ENCODE measurements at regions not wholly inside any gene's neighbourhood (a gene's known extent, or its start where the extent isn't known, plus 50 kb on each side); places are given as distances from the start of the nearest gene placed in this dataset.

DNA sequence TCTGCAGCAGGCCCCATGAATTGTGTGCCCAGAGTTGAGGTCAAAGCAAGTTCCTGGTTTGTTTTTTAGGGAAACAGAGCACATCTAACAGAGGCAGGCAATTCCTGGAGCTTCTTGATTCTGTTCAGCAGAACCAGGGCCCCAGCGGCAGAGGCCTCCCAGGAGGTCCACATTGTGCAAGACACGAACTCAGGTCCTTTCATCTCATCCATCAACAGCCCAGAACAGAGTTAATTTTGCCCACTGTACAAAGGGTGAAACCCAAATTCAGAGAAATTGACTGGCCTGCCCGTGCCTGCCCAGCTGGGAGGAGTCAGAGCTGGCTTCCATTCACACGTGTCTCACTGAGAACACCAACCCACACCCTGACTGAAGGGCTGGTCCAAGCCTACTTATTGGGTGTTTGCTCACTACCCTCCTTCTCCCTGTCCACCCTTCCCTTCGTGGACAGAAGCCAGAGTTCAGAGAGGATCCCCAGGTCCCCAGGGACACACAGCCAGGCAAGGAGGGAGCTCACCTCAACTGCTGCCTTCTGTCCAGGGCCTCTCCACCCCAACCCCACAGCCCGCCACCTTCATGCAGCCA, 607.1 kb downstream of the TBC1D22A start:
- Histone ChIP-seq H3K4me3 (ENCODE audit: insufficient read depth, low read length, poor library complexity, severe bottlenecking) (no peak overlapping the region), H2AFZ (ENCODE audit: low read depth, low read length, severe bottlenecking) (no peak overlapping the region), H3K9me3 (ENCODE audit: insufficient read depth, low read length) (no peaks in the 10 kb centered on the region), H3K4me2 (ENCODE audit: low read depth, low read length, poor library complexity, severe bottlenecking) (no peak overlapping the region), H3K9ac (ENCODE audit: low read length) (no peak overlapping the region), H3F3A (ENCODE audit: insufficient read depth) (no peaks in the 10 kb centered on the region), H3K27me3 (ENCODE audit: low read length) (no peaks in the 10 kb centered on the region), H4K20me1 (ENCODE audit: low read depth, low read length) (no peaks in the 10 kb centered on the region), H3K36me3 (ENCODE audit: low read length) (no peaks in the 10 kb centered on the region), H3K27ac (ENCODE audit: low read depth, low read length) (no peak overlapping the region), H3K9me2 (replicated peaks; ENCODE audit: insufficient read depth, low read length) (no peaks in the 10 kb centered on the region), H3K79me2 (ENCODE audit: insufficient read depth, low read length) (no peaks in the 10 kb centered on the region)
- no peak for TF ChIP-seq EZH2phosphoT487 (conservative IDR thresholded peaks at IDR 0.05; ENCODE audit: low read length)

- Histone ChIP-seq H3K9me3 (ENCODE audit: insufficient read depth, low read length) (no peaks in the 10 kb centered on the region), H3K79me2 (ENCODE audit: insufficient read depth, low read length) (no peaks in the 10 kb centered on the region), H3K4me2 (ENCODE audit: low read depth, low read length, poor library complexity, severe bottlenecking) (no peak overlapping the region), H3K27ac (ENCODE audit: low read depth, low read length) (no peak overlapping the region), H3K9me2 (replicated peaks; ENCODE audit: insufficient read depth, low read length) (no peaks in the 10 kb centered on the region), H3K36me3 (ENCODE audit: low read length) (no peaks in the 10 kb centered on the region), H2AFZ (ENCODE audit: low read depth, low read length, severe bottlenecking) (no peak overlapping the region), H3K27me3 (ENCODE audit: low read length) (no peaks in the 10 kb centered on the region), H3K9ac (ENCODE audit: low read length) (no peak overlapping the region), H3K4me3 (ENCODE audit: insufficient read depth, low read length, poor library complexity, severe bottlenecking) (no peak overlapping the region), H3F3A (ENCODE audit: insufficient read depth) (no peaks in the 10 kb centered on the region), H4K20me1 (ENCODE audit: low read depth, low read length) (no peaks in the 10 kb centered on the region)
- no peak for TF ChIP-seq EZH2phosphoT487 (conservative IDR thresholded peaks at IDR 0.05; ENCODE audit: low read length)
- no peak for TF ChIP-seq CTCF (IDR thresholded peaks at IDR 0.05; ENCODE audit: insufficient read depth, low read length, poor library complexity, severe bottlenecking)
Observed at GRCh38 chr22:47369020-47369419, 606.6 kb downstream of the TBC1D22A start.

- Histone ChIP-seq H3K27ac (ENCODE audit: low read depth, low read length) (no peak overlapping the region), H3K4me3 (ENCODE audit: insufficient read depth, low read length, poor library complexity, severe bottlenecking) (no peak overlapping the region), H2AFZ (ENCODE audit: low read depth, low read length, severe bottlenecking) (no peak overlapping the region), H3K79me2 (ENCODE audit: insufficient read depth, low read length) (no peaks in the 10 kb centered on the region), H3K9me3 (ENCODE audit: insufficient read depth, low read length) (no peaks in the 10 kb centered on the region), H3K27me3 (ENCODE audit: low read length) (no peaks in the 10 kb centered on the region), H3K36me3 (ENCODE audit: low read length) (no peaks in the 10 kb centered on the region), H3K9me2 (replicated peaks; ENCODE audit: insufficient read depth, low read length) (no peaks in the 10 kb centered on the region), H3K9ac (ENCODE audit: low read length) (no peak overlapping the region), H3K4me2 (ENCODE audit: low read depth, low read length, poor library complexity, severe bottlenecking) (no peak overlapping the region), H3F3A (ENCODE audit: insufficient read depth) (no peaks in the 10 kb centered on the region), H4K20me1 (ENCODE audit: low read depth, low read length) (no peaks in the 10 kb centered on the region)
- TF ChIP-seq CTCF (IDR thresholded peaks at IDR 0.05; ENCODE audit: insufficient read depth, low read length, poor library complexity, severe bottlenecking) (no peak), EZH2phosphoT487 (conservative IDR thresholded peaks at IDR 0.05; ENCODE audit: low read length) (no peak)
Observed at GRCh38 chr22:47367993-47368945, 605.8 kb downstream of the TBC1D22A start.
